HG02759 (cell line): ENCODE measurements at regions not wholly inside any gene's neighbourhood (a gene's known extent, or its start where the extent isn't known, plus 50 kb on each side); places are given as distances from the start of the nearest gene placed in this dataset.
"Not testable (repeated sequence)": the region's sequence is repeated elsewhere in the genome, so short reads cannot be mapped to it uniquely, and the experiment has no call there.

Experiments
- ATAC-seq: cut with Tn5 transposase; IDR thresholded peaks from one replicate; pipeline ENCODE4 v1.9.1; 2021; ENCODE audit warnings: mild to moderate bottlenecking, moderate library complexity; ENCODE audit not compliant: unreplicated experiment

DNA sequence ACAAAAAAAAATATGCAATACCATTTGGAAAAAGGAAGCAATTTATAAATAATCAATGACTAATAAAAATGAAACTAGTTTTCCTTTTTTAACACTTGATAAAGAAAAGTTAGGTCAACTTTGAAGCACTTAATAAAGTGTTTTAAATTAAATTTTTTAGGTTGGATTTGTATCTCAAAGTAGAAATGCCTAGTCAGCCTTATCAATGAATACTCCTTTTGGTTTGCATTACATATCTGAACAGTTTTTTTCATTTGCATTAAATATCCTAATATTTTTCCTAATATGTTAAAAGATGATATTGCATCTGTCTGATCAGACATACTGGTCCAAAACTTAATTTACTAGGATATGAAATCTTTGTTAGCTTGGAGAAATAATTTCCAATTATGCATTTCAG lies 155.8 kb upstream of the ZFP42 start:
- no peak for ATAC-seq

DNA sequence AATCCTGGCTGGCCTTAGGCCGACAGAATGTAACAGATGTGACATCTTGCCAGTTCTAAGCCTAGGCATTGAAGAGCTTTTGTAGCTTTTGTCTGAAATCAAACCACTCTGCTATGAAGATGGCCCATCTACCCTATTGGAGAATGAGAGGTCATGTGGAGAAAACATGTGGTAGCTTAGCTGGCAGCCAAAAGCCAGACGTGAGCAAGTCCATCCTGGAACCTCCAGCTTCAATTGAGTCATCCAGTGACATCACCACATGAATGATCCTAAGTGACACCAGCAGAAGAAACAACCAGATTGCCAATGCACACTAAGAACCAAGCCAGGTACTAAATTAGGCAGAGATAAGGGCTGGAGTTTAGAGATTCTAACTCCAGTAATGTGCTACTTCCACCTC lies 154.8 kb upstream of the ZFP42 start:
- no peak for ATAC-seq

DNA sequence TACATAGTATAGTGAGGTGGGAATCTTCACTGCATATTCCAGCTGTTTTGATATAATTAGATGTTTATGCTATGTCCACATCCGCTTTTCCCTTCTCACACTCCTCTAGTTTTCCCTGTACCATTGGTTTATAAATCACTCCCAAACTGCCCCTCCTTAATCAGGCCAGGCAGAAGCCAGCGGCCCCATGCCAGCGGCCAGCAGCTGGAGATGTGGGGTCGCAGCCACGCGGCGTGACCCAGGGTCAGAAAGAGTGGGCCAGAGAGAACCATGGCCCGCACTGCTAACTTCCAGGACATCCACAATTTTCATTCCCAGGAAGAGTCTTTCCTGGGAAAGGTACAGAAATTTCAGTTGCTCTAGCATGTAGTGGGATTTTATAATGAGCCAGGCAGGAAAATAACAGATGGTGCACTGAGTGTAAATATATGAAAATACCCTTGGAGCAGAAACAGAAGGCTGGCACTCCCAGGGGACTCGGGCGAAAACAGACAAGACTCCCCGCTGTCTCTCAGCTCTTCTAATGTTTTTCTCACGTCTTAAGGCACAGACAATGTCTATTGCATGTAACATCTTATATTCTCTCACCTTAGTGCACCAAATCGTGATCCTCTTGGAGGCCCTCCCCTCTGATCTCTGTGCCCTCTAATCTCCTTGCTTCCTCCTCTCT lies 145.9 kb upstream of the ZFP42 start:
- no peak for ATAC-seq

DNA sequence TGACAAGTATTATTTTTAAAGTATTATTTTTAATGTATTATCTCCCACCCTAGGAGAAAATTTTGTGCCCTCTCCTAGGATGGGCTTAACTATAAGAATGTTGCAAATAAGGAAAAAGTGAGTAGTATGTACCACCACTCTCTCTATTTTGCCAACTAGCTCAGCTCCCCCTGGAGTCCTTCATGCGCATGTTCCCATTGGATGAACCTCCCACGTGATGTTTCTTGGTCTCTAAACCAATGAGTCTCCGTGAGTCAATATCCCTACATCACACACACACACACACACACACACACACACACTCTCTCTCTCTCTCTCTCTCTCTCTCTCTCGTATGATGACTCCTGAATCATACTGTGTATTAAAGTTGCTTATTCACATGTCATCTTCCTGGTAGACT lies 129.7 kb upstream of the ZFP42 start:
- ATAC-seq, result no peak

DNA sequence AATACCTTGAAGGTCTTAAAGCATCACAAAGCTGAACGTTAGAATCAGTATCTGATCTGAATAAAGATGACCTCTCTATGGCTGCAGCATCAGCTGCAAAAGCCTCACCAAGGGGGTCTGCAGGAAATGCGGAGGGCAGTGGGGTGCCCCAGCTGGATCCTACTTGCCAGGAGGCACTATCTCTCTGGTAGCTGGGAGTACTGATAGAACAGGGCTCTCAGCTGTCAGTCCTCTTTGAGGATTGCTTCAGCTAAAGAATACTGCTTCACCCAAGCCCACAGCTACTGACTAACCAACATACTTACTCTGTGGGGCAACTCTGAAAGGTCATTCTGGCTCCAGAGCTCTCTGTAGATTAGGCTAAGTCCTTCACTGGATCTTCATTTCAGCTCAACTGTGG lies 112.5 kb upstream of the ZFP42 start:
- ATAC-seq, result no peak

DNA sequence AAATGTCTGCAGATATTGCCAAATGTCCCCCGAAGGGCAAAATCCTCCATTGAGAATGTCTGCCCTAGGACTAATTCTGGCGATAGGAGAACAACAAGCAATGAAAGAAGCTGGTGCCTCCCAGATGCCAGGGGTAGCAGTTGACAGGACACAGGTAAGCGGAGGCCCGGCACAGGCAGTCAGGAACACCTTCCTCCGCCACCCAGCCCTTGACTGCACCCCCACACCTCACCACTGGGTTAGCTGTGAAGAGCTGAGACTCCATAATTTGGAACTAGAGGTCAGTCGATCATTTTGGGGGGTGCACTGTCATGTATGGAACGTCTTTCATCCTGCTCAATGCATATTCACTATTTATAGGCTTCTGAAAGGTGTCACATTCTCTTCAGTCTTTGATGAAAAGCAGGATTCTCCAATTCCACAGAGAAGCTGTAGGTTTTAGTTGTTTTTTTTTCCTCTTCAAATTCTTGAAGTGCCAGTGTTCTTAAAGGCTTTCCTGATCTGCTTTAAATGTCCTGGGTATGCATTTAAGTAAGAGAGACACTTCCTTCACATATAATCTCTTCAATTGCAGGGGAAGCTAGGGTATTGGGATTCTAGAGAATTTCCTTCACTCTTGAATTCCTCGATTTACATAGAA lies 111.6 kb upstream of the ZFP42 start:
- no peak for ATAC-seq

DNA sequence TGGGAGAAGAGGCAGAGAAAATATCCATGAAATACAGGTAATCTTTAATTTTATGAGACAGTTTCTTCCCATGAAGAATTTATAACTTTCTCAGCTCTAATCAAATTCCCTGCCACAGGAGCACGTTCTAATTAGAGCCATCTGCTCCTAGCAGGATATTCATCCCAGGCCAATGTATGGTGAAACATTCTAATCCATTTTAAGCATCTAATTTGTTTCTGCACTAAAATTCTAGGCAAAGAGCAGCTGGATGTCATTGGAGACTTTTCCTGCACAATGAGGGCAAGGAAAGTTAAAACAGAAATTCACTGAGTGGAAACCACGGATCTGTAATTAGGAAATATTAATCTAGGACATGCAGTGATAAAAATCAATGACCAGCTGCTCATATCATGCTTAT lies 107.7 kb upstream of the ZFP42 start:
- no peak for ATAC-seq

DNA sequence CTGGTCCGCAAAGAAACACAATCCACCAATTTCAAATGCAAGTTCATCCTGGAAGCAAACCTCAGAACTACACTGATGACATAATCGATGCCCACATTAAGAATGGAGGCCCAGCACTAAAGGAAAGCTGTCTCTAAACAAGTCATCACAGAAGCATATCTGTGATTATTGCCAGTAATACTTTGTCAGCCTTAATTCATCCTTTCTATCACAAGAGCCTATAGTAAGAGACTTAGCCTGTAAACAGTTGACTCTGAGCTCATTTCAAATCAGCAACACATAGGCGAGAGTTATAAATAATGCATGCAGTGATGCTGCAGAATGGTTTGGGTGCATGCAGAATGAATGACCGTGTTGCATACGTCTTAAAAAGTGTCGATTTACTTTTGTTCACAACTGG lies 105.9 kb upstream of the ZFP42 start:
- ATAC-seq, result no peak

DNA sequence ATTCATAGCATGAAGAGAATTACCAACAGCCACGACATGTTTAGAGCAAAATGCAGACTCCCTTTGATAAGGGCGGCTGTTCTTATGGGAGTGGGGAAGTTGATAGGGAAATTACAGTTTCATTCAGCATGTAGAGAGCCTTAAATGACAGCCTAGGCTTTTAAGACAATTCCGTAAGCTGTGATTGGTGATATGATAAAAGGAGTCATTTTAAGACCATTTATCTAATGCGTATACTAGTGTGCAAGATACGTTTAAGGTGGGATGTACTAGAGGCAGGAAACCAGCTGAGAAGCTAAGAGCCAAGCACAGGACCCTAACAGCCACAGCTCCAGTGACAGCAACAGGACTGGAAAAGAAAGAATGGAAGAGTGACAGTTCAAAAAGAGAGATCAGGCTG lies 102.2 kb upstream of the ZFP42 start:
- no peak for ATAC-seq

DNA sequence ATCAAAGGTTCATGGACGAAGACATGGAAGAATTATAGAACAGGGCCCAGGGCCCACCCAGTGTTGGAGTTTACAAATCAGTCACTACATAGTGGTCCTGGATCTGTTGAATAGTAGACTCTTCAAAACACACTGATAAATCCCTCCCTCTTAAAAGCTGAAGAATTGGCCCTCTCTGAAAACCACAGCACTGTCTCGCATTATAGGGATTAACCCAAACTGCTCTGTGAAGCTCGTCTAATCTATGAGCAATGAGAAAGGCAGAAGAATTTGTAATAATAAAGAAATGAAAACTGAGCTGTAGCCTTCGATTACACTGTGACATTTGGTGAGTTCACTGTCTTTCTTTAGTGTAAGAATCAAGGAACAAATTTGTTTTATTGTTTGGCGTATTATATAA lies 92.5 kb upstream of the ZFP42 start:
- ATAC-seq, result no peak

DNA sequence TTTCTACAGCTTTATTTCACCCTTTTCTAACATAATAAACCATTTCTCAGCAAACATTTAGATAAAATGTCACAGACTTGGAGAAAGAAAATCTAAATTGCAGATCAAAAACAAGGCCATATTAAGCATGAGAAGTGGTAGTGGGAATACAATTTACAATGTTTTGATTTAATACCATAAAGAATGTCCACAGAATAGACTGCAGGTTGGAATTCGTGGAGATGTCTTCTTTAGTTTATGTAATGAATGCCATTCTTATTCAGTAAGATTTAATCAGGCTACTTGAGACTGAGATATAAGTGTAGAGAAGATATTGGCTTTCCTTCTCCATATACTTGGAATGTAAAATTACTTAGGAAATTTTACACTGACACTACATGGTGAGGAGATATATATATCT lies 91.9 kb upstream of the ZFP42 start:
- no peak for ATAC-seq

DNA sequence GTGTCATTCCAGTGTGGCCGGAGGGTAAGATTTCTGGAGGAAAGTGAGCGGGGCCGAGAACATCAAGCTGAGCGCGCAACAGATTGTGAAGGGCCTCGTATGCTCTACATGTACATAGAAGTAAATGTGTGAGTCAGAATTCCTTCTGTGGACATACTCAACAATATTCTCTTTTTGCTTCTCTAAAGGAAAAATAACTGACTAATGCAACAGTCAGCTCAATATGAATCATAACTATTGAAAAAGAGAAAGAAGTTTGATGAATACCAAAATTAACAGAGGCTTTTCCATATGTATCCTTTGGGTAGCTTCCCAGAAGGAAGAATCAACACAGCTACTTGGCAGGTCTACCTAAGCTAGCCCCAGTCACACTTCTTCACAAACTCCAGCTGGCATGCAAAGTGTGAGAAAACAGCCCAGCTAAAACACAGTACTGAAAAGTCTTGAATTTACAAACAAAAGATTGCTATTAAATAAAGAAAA lies 87.5 kb upstream of the ZFP42 start:
- no peak for ATAC-seq

DNA sequence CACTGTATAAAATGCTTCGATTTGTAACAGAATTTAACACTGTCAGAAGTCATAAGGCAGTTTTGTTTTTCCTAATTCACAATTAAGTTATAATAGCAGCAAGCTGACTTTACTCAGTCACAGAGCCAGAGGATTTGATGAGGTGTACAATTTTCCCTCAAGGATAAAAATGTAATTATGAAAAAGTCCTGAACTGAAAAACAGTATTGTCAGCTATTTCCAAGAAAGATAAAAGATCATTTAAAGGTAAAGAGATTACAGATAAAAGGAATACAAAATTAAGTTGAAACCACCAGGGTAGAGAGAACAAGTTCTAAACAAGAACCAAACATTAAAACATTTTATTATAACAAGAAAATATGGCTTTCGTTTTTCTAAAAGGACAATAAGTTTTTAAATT lies 86.8 kb upstream of the ZFP42 start:
- no peak for ATAC-seq

DNA sequence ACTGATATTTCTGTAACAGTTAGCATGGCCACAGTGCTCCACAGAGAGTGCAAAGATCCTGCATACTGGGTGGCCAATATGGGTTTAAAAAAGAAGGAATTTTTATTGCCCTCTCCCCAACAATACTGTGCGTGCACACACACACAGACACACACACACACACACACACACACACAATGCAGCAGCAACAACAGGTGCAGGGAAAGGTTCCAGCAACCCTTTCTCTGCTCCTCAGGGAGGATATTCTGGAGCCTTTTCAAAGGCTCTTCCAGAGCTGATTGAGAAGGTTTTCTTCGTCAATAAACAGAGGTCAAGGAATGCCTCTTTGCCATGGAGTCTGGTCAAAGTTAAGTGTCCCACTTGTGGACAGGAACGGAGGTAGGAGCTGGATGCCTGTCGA lies 84.8 kb upstream of the ZFP42 start:
- no peak for ATAC-seq

DNA sequence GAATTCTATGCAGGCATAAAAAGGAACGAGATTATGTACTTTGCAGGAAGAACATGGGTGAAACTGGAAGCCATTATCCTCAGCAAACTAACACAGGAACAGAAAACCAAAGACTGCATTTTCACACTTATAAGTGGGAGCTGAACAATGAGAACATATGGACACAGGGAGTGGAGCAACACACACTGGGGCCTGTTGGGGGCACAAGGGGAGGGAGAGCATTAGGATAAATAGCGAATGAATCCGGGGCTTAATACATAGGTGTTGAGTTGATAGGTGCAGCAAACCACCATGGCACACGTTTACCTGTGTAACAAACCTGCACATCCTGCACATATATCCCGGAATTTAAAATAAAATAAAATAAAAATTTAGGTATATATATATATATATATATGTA lies 80.2 kb upstream of the ZFP42 start:
- not testable (repeated sequence) for ATAC-seq

DNA sequence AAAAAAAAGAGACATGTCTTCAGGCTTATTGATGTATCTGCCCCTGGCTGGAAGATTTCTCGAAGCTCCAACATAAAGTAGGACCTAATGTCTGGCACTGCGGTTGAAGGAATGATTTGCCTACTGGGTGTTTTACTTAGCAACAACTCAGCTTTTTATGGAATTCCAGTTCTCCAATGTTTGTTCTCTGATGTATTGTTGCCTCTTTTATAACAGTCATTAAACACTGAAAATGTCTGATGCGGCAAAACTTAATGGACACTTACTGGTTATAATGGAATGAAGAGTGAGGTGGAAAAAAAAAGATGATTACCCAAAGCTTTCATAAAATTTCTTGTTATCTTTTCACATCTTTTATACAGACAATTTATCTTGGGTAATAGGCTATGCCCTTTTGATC lies 75.6 kb upstream of the ZFP42 start:
- no peak for ATAC-seq

DNA sequence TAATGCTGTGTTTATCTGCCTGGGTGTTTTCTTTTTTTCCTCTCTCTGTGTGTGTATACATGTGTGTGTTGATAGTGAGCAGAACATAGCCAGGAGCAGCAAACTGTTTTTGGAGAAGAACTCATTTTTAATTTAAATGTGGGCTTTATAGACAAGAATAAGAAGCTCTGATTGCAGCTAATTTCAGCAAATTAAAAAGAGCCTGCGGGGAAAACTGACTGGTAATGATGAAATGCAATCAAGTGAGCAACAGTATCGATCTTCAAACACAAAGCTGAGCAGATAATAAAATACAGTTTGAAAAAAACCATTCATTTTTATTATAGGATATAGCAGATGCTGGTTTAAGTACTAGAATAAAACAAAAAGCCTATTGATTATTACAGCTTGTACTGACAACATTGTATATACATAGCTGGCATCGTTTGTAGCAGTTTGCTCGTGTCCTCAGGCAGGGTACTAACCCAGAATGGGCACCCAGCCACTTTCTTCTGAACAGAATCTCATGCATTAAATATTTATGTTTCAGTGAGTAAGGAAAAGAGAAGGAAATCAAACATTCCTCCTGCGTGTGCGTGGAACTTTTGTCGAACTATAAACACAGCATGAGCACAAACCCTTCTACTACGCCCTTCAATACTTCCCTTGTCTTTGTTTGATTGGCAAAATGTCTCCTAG lies 73.5 kb upstream of the ZFP42 start:
- ATAC-seq, result no peak

DNA sequence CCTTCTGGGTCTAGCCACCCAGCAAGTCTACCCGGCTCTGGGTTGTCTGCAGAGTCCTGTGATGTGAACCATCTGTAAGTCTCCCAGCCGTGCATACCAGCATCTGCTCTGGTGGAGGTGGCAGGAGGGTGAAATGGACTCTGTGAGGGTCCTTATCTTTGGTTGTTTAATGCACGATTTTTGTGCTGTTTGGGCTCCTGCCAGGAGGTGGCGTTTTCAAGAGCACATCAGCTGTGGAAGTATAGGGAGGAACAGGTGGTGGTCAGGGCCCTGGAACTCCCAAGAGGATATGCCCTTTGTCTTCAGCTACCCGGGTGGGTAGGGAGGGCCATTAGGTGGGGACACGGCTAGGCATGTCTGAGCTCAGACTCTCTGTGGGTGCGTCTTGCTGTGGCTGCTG lies 66.5 kb upstream of the ZFP42 start:
- no peak for ATAC-seq

DNA sequence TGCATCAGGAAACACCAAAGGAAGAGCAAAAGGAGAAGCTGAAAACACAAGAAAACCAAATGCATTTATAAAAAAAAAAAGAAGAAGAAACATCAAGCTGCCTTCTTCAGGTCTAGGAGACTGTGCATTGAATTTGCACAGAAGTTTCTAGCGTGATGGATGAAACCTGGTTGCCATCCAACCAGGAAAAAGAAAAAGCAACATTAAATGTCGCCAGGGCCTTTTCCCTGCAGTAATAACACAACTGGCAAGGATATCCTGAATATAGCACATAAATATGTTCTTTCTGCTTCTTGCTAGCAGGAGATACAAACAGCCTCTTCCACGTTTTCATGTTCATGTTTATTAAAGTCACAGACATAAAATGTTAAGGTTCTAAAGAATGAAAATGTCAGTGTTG lies 60.8 kb upstream of the ZFP42 start:
- ATAC-seq, result no peak

DNA sequence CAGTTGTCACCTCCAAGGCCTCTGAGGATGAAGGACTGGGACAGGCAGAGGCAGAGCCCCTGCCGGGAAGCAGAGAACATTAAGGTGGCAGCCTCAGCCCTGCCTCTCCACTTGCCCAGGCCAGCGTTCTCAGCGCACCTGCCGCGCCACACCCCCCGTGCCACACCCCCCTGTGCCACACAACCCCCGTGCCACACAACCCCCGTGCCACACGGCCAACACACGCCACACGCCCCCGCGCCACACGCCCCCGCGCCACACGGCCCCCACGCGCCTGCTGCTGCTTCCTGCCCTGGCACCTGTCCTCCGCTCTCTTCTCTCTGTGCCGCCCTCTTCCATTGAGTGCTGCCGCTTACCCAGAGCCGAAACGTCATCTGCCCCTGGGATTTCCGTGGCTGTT lies 58.0 kb upstream of the ZFP42 start:
- ATAC-seq, result no peak

DNA sequence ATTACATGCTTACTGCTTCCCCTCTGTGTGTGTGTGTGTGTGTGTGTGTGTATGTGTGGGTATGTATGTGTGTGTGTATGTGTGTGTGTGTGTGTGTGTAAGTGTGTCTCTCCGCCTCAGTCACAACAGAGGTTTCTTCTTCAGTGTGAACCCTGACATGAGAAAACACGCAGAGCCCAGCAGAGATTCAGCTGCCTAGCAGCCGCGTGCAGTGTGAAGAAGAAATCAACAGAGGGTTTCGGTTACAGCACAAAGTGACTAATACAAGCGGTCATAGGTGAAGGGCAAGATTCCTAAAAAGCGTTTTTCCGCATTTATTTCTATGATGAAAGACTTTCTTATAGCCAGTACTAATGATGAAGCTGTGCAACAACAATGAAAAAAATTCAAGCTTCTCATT lies 55.3 kb upstream of the ZFP42 start:
- ATAC-seq, result no peak

DNA sequence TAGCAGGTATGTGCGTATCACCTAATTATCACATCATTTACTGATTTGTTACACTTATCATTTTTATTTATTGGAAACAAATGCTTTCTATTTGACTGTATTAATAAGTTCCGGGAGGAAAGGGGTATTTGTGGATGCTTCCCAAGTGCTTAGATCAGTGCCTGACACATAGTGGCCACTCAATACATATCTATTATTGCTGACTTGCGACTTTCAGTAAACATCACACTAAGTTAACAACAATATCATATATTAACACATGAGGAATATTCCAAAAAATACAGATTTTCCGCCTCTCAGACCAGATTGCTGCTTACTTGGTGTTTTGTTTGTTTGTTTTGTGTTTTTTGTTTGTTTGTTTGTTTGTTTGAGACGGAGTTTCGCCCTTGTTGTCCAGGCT lies 52.6 kb upstream of the ZFP42 start:
- ATAC-seq, result no peak
